ENCODE measurements at regions not wholly inside any gene's neighbourhood (a gene's known extent, or its start where the extent isn't known, plus 50 kb on each side); places are given as distances from the start of the nearest gene placed in this dataset.

DNA sequence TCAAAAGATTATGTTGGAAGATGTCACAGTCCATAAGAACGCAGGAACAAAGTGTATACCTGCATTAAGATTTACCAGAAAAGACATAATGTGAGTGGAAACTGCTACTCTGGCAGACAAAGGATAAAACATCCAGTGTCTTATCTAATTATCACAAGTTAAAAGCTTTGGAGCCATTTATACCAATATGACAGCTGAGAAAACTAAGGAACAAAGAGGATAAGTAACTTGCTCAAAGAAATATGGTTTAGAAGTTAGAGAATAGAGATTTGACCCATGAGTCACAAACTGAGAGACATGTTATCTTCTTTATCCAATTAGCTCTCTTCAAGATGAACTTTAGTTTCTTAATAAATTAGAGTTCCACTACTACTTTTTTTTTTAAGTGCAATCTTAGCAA, 1473.7 kb downstream of the OTOL1 start:
- no peaks in the 10 kb centered on the region for H3K36me3 ChIP-seq (ENCODE audit: control insufficient read depth in 2 of 2, insufficient read depth in 2 of 2, low read length in 1 of 2)
- no peak overlapping the region for H3K27ac ChIP-seq (ENCODE audit: control insufficient read depth, insufficient read depth)
- no peaks in the 10 kb centered on the region for H3K9me3 ChIP-seq (replicated peaks; ENCODE audit: control insufficient read depth, insufficient read depth, low read length)
- H3K4me2 ChIP-seq (ENCODE audit: control insufficient read depth, insufficient read depth), result no peak overlapping the region
- in situ Hi-C loops (cut with MboI) (no loop called here), intact Hi-C loops (cut with micrococcal nuclease; ENCODE audit: unreplicated experiment) (no loop called here)
- no peaks in the 10 kb centered on the region for H3K4me1 ChIP-seq (ENCODE audit: control insufficient read depth, insufficient read depth, low read length)
- POLR2A ChIA-PET, result no interaction called here
- no peak for ATAC-seq
- no peaks in the 10 kb centered on the region for H3K27me3 ChIP-seq (replicated peaks in 1 of 2; ENCODE audit: control insufficient read depth in 2 of 2, insufficient read depth in 2 of 2, low read length in 1 of 2)
- CTCF ChIA-PET, result no interaction called here
- no peak for DNase-seq (ENCODE audit: low read depth, low spot score)
- H3K4me3 ChIP-seq, result no peak overlapping the region
- no peaks in the 10 kb centered on the region for H3K79me2 ChIP-seq (ENCODE audit: control insufficient read depth, insufficient read depth, low read length)
- no peak overlapping the region for H2AFZ ChIP-seq (ENCODE audit: control insufficient read depth, low read depth, low read length)
- no peak for FAIRE-seq
- SMC1A ChIA-PET (ENCODE audit: uncharacterized antibody, unreplicated experiment), result no interaction called here
- no peaks in the 10 kb centered on the region for H4K20me1 ChIP-seq (ENCODE audit: control insufficient read depth, insufficient read depth)
- 0% methylated on average over 1 of the region's 1 CpG for WGBS (ENCODE audit: insufficient coverage, insufficient replicate concordance, low lambda C conversion rate, missing lambda C conversion rate)
- TF ChIP-seq FOS (IDR thresholded peaks at IDR 0.05; ENCODE audit: borderline replicate concordance, extremely low read depth, insufficient read length), result no peak
- TF ChIP-seq TCF12 (IDR thresholded peaks at IDR 0.05; ENCODE audit: low read depth, low read length), result no peak
- no peak for TF ChIP-seq YBX1 (IDR thresholded peaks at IDR 0.05)
- TF ChIP-seq POLR2AphosphoS5 (IDR thresholded peaks at IDR 0.05; ENCODE audit: low read length), result no peak
- TF ChIP-seq CBX5 (IDR thresholded peaks at IDR 0.05; ENCODE audit: low read depth), result no peak
- no peak for TF ChIP-seq SIN3A (IDR thresholded peaks at IDR 0.05; ENCODE audit: low read depth, low read length)
- no peak for TF ChIP-seq CREM (IDR thresholded peaks at IDR 0.05; ENCODE audit: low read depth)
- TF ChIP-seq SIX5 (IDR thresholded peaks at IDR 0.05; ENCODE audit: low read depth, low read length, severe bottlenecking), result no peak
- no peak for TF ChIP-seq IKZF2 (IDR thresholded peaks at IDR 0.05)
- TF ChIP-seq KLF5 (IDR thresholded peaks at IDR 0.05; ENCODE audit: partially characterized antibody), result no peak
- TF ChIP-seq IRF3 (IDR thresholded peaks at IDR 0.05), result no peak
- TF ChIP-seq CHD2 (IDR thresholded peaks at IDR 0.05; ENCODE audit: borderline replicate concordance, low read depth, low read length), result no peak
- no peak for TF ChIP-seq NRF1 (conservative IDR thresholded peaks at IDR 0.05; ENCODE audit: low read depth, low read length)
- no peak for TF ChIP-seq PAX8 (IDR thresholded peaks at IDR 0.05)
- TF ChIP-seq RAD21 (IDR thresholded peaks at IDR 0.05; ENCODE audit: insufficient read depth, low read depth, low read length), result no peak
- TF ChIP-seq, protein P1, sequence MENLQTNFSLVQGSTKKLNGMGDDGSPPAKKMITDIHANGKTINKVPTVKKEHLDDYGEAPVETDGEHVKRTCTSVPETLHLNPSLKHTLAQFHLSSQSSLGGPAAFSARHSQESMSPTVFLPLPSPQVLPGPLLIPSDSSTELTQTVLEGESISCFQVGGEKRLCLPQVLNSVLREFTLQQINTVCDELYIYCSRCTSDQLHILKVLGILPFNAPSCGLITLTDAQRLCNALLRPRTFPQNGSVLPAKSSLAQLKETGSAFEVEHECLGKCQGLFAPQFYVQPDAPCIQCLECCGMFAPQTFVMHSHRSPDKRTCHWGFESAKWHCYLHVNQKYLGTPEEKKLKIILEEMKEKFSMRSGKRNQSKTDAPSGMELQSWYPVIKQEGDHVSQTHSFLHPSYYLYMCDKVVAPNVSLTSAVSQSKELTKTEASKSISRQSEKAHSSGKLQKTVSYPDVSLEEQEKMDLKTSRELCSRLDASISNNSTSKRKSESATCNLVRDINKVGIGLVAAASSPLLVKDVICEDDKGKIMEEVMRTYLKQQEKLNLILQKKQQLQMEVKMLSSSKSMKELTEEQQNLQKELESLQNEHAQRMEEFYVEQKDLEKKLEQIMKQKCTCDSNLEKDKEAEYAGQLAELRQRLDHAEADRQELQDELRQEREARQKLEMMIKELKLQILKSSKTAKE (IDR thresholded peaks at IDR 0.05; ENCODE audit: low read depth, poor library complexity, severe bottlenecking), result no peak
- TF ChIP-seq CHD4 (IDR thresholded peaks at IDR 0.05), result no peak
- TF ChIP-seq TCF7 (IDR thresholded peaks at IDR 0.05; ENCODE audit: borderline replicate concordance), result no peak
- TF ChIP-seq RCOR1 (conservative IDR thresholded peaks at IDR 0.05; ENCODE audit: low read depth, low read length), result no peak
- H3K9ac ChIP-seq (ENCODE audit: control insufficient read depth, insufficient read depth, low read length), result no peak overlapping the region
- BruUV-seq (replicated peaks), result no TSS peak
- RAD21 ChIA-PET (ENCODE audit: unreplicated experiment), result no interaction called here
